Osteocyte (in vitro differentiated cells): ENCODE measurements at regions not wholly inside any gene's neighbourhood (a gene's known extent, or its start where the extent isn't known, plus 50 kb on each side); places are given as distances from the start of the nearest gene placed in this dataset.

Experiments used
- DNase-seq: peaks from one replicate; pipeline ENCODE4 v3.0.0; 2021; ENCODE audit warnings: mixed read lengths; ENCODE audit not compliant: unreplicated experiment; ENCODE audit errors: extremely low spot score
- H3K27ac Mint-ChIP-seq: one replicate; pipeline ENCODE4 v1.8.0; 2021; ENCODE audit warnings: mild to moderate bottlenecking, mixed read lengths; ENCODE audit not compliant: unreplicated experiment
- H3K27me3 Mint-ChIP-seq: one replicate; pipeline ENCODE4 v1.8.0; 2021; ENCODE audit warnings: mixed read lengths; ENCODE audit not compliant: unreplicated experiment
- H3K36me3 Mint-ChIP-seq: one replicate; pipeline ENCODE4 v1.8.0; 2021; ENCODE audit warnings: mixed read lengths; ENCODE audit not compliant: unreplicated experiment
- H3K4me1 Mint-ChIP-seq: one replicate; pipeline ENCODE4 v1.8.0; 2021; ENCODE audit warnings: mixed read lengths; ENCODE audit not compliant: unreplicated experiment
- H3K4me3 Mint-ChIP-seq: one replicate; pipeline ENCODE4 v1.8.0; 2021; ENCODE audit warnings: mild to moderate bottlenecking, moderate library complexity, mixed read lengths; ENCODE audit not compliant: unreplicated experiment
- H3K9me3 Mint-ChIP-seq: one replicate; pipeline ENCODE4 v1.8.0; 2021; ENCODE audit warnings: mixed read lengths; ENCODE audit not compliant: unreplicated experiment
- TF ChIP-seq, protein P1 (sequence below): fragments of 200-600 bp; sonication (generic); IDR thresholded peaks from 2 replicates; pipeline ENCODE4 v1.5.0; 2021; ENCODE audit warnings: antibody characterized with exemption, mild to moderate bottlenecking, moderate library complexity

- H3K4me1 Mint-ChIP-seq, result peaks cover 66% of the 10 kb centered on the region
Observed at GRCh38 chr2:43076676-43077075, 149.7 kb downstream of the ZFP36L2 start.

GRCh38 chr2:43075811-43076585 is 150.4 kb downstream of the ZFP36L2 start:
- Mint-ChIP-seq H3K27ac (peak overlapping the region; percentile 83), H3K4me3 (no peak overlapping the region), H3K4me1 (peaks cover 68% of the 10 kb centered on the region), H3K27me3 (no peaks in the 10 kb centered on the region), H3K9me3 (no peaks in the 10 kb centered on the region), H3K36me3 (no peaks in the 10 kb centered on the region)
- TF ChIP-seq, protein P1, sequence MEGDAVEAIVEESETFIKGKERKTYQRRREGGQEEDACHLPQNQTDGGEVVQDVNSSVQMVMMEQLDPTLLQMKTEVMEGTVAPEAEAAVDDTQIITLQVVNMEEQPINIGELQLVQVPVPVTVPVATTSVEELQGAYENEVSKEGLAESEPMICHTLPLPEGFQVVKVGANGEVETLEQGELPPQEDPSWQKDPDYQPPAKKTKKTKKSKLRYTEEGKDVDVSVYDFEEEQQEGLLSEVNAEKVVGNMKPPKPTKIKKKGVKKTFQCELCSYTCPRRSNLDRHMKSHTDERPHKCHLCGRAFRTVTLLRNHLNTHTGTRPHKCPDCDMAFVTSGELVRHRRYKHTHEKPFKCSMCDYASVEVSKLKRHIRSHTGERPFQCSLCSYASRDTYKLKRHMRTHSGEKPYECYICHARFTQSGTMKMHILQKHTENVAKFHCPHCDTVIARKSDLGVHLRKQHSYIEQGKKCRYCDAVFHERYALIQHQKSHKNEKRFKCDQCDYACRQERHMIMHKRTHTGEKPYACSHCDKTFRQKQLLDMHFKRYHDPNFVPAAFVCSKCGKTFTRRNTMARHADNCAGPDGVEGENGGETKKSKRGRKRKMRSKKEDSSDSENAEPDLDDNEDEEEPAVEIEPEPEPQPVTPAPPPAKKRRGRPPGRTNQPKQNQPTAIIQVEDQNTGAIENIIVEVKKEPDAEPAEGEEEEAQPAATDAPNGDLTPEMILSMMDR, result no peak
- no peak for DNase-seq

More at GRCh38 chr2:43076676-43077075, 149.7 kb downstream of the ZFP36L2 start:
- H3K9me3 Mint-ChIP-seq, result no peaks in the 10 kb centered on the region
- H3K36me3 Mint-ChIP-seq, result no peaks in the 10 kb centered on the region
- no peaks in the 10 kb centered on the region for H3K27me3 Mint-ChIP-seq
- no peak overlapping the region for H3K4me3 Mint-ChIP-seq
- TF ChIP-seq, protein P1, result no peak
- DNase-seq, result no peak
- peak overlapping the region; percentile 83 for H3K27ac Mint-ChIP-seq

GRCh38 chr2:43075054-43075593 is 151.3 kb downstream of the ZFP36L2 start:
- no peak overlapping the region for H3K4me3 Mint-ChIP-seq
- H3K4me1 Mint-ChIP-seq, result peaks cover 75% of the 10 kb centered on the region

GRCh38 chr2:43074592-43075053 is 151.8 kb downstream of the ZFP36L2 start:
- Mint-ChIP-seq H3K27ac (peak overlapping the region; percentile 85), H3K9me3 (no peaks in the 10 kb centered on the region), H3K27me3 (no peaks in the 10 kb centered on the region), H3K36me3 (no peaks in the 10 kb centered on the region), H3K4me3 (no peak overlapping the region), H3K4me1 (peaks cover 79% of the 10 kb centered on the region)
- TF ChIP-seq, protein P1, result no peak
- no peak for DNase-seq

More at GRCh38 chr2:43075054-43075593, 151.3 kb downstream of the ZFP36L2 start:
- Mint-ChIP-seq H3K36me3 (no peaks in the 10 kb centered on the region), H3K27ac (peak overlapping the region; percentile 85), H3K9me3 (no peaks in the 10 kb centered on the region), H3K27me3 (no peaks in the 10 kb centered on the region)
- DNase-seq, result no peak
- TF ChIP-seq, protein P1, result no peak

DNA sequence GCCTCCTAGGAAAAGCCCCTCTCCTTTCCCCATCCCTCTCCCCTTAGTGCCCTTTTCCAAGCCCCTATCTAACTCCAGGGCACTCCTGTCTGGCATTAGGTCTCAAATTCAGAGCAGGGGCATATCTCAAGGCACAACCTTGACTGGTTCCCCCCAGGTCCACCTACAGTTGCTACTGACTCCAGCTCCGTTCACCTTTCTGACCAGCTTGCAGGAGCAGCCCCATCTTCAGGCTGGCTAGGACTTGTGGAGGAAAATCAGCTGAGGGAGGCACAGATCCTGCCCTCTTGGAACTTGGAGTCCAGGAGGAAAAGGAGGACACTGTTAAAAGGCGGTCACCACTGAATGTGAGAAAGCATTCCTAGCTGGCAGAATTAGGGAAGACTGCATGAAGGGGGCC is 152.4 kb downstream of the ZFP36L2 start:
- Mint-ChIP-seq H3K27ac (peak overlapping the region; percentile 85), H3K4me1 (peaks cover 80% of the 10 kb centered on the region), H3K4me3 (no peak overlapping the region), H3K9me3 (no peaks in the 10 kb centered on the region), H3K36me3 (no peaks in the 10 kb centered on the region), H3K27me3 (no peaks in the 10 kb centered on the region)
- TF ChIP-seq, protein P1, result no peak
- no peak for DNase-seq
